Heart right ventricle (tissue), 16 donors: ENCODE measurements at regions not wholly inside any gene's neighbourhood (a gene's known extent, or its start where the extent isn't known, plus 50 kb on each side); places are given as distances from the start of the nearest gene placed in this dataset.

Experiments
- ATAC-seq, 8 donors: fragments of 200-7000 bp; cut with Tn5 transposase; one replicate each; pipeline ENCODE4 v1.9.1; 2020; ENCODE audit warnings: mild to moderate bottlenecking in 8 of 8, moderate library complexity in 8 of 8, moderate number of reproducible peaks in 1 of 8
- DNase-seq, 2 donors: peaks; one replicate each; pipeline ENCODE4 v3.0.0-alpha.2; 2020
- H3K27ac ChIP-seq, 10 donors: fragments of 200-600 bp; sonication (generic) in 2 of 10; one replicate each; pipeline versions ENCODE4 v1.5.0 to v1.8.0; 2020 to 2022; ENCODE audit warnings: mild to moderate bottlenecking in 3 of 10
- H3K27me3 ChIP-seq, 7 donors: fragments of 200-600 bp; one replicate each; pipeline ENCODE4 v1.8.0; 2021 to 2022; ENCODE audit warnings: mild to moderate bottlenecking in 2 of 7
- H3K36me3 ChIP-seq, 9 donors: fragments of 200-600 bp; sonication (generic) in 1 of 9; one replicate each; pipeline versions ENCODE4 v1.5.0 to v1.8.0; 2020 to 2022; ENCODE audit warnings: mild to moderate bottlenecking in 2 of 9
- H3K4me1 ChIP-seq, 9 donors: fragments of 200-600 bp; sonication (generic) in 1 of 9; one replicate each; pipeline versions ENCODE4 v1.5.0 to v1.8.0; 2020 to 2022; ENCODE audit warnings: mild to moderate bottlenecking in 4 of 9
- H3K4me3 ChIP-seq, 10 donors: fragments of 200-600 bp; sonication (generic) in 2 of 10; one replicate each; pipeline versions ENCODE4 v1.5.0 to v1.8.0; 2020 to 2022; ENCODE audit warnings: mild to moderate bottlenecking in 7 of 10, moderate library complexity in 2 of 10
- H3K9me3 ChIP-seq, 11 donors: fragments of 200-600 bp in 10 of 11; sonication (generic) in 2 of 11; one replicate each; pipeline versions ENCODE4 v1.5.0 to v1.8.0; 2013 to 2022; ENCODE audit warnings: mild to moderate bottlenecking in 2 of 11, control low read depth in 1 of 11, moderate library complexity in 1 of 11
- CTCF ChIP-seq, 9 donors: fragments of 200-600 bp; sonication (generic) in 2 of 9; IDR thresholded peaks; one replicate each; pipeline versions ENCODE4 v1.5.0 to v1.8.0; 2021 to 2022; ENCODE audit warnings: antibody characterized with exemption in 9 of 9, mild to moderate bottlenecking in 5 of 9, moderate library complexity in 1 of 9
- WGBS, 2 donors: extraction: QIAGEN DNeasy Blood & Tissue Kit; methylation state at CpG; one replicate each; pipeline ENCODE4 v1.1.7; 2013; ENCODE audit warnings: inconsistent platforms in 1 of 2; 5-methylcytosine and 5-hydroxymethylcytosine counted together
- intact Hi-C, 10 donors: fragments of 100-400 bp; cut with DNase I; formaldehyde crosslinking; loops; one replicate each; pipeline versions ENCODE4 v1.11.1 to v1.14.2; 2022
- donor health status: Arrhythmogenic right ventricular cardiomyopathy.
- donor health status: ischemic (EF 13 %, LVEDD 7.1; RV severe dilation, severe dysfunction).
- donor health status: healthy with polysubstance abuse.
- donor health status: DM: no; HTN: yes; CAD: no.
- donor health status: DM: no; HTN: no; CAD: no.
- donor health status: ischemic (EF 25% LVEDD 6.9; RV normal size, moderate dysfunction).
- donor health status: ischemic (EF 25% LVEDD 5.7; RV mildly dilated, moderate dysfunction).
- donor health status: healthy.
- donor health status: DM: yes; HTN: yes; CAD: no.
- donor health status: Ischemic cardiomyopathy.
- donor health status: ischemic (EF 35%, LVEDD 5.7; RV mildly dilated, moderate dysfunction).
- donor health status: nonischemic (EF 11% LVEDD 7.7; RV severe dilation, severe dysfunction).
- donor health status: DM: yes; HTN: yes; CAD: no.
- donor health status: PGD.
- donor health status: ischemic (EF 29% LVEDD 5.4; RV normal size, mild dysfunction).
- donor health status: nonischemic (EF 23%, LVEDD 6.1; RV moderate dilation, normal function).

DNA sequence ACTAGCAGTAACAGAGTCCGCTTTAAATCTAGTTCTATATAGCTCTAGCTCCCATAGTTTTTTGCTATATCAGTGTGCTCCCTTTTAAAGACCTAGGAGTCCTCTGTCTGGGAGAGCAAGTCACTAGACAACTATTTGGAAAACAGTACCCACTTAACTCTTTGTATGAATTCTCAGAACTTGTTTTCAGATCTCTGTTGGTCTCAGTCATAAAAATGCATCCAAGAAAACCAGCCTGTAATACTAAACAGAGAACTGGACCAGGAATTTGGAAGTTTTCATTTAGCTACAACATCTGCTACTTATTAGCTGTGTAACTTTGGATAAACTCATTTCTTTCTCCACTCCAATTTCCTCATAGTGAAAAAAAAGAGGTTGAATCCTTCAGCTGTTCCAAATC is 56.9 kb upstream of the C3orf49 start:
- Histone ChIP-seq H3K9me3 (no peaks in the 10 kb centered on the region), H3K27me3 (peaks cover 0 to 2% (median 0%) of the 10 kb centered on the region in 7 donors), H3K4me3 (no peak overlapping the region), H3K27ac (no peak overlapping the region), H3K36me3 (no peaks in the 10 kb centered on the region), H3K4me1 (no peaks in the 10 kb centered on the region)
- peak in 1 of 8 donors; percentile 58 for ATAC-seq
- no peak for TF ChIP-seq CTCF (IDR thresholded peaks at IDR 0.05)
- 85 to 89% methylated on average over 1 of the region's 1 CpG for WGBS, 2 donors
- intact Hi-C loops, result no loop called here
- no peak for DNase-seq

DNA sequence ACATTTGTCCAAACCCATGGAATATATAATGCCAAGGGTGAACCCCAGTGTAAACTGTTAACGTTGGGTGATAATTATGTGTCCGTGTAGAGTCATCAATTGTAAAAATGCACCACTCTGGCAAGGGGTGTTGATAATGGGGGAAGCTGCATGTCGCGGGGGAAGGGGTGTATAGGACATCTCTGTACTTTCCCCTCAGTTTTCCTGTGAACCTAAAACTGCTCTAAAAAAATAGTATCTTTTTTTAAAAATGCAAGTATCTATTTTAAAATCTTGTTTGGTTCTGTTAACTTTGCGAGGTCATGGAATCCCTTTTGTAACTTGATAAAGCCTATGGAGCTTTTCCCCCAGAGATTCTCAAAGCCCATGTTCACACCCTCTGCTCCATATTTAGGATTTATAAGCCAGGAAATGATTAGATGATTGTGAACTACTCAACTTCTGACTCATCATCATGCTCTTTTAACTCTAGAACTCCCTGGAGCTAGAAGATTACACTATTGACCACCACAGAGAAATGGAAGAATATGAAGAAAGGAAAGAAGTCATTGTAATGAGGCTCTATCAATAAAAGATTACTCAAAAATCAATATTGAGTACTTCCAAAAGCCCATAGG is 56.1 kb upstream of the C3orf49 start:
- no peaks in the 10 kb centered on the region for H3K4me1 ChIP-seq
- H3K9me3 ChIP-seq, result no peaks in the 10 kb centered on the region
- H3K27ac ChIP-seq, result no peak overlapping the region
- peaks cover 0 to 4% (median 0%) of the 10 kb centered on the region in 7 donors for H3K27me3 ChIP-seq
- intact Hi-C loops, result no loop called here
- no peak overlapping the region for H3K4me3 ChIP-seq
- H3K36me3 ChIP-seq, result no peaks in the 10 kb centered on the region
- DNase-seq (no peak), ATAC-seq (no peak)
- WGBS, 2 donors, result 39 to 51% methylated on average over 5 of the region's 5 CpGs
- no peak for TF ChIP-seq CTCF (IDR thresholded peaks at IDR 0.05)

DNA sequence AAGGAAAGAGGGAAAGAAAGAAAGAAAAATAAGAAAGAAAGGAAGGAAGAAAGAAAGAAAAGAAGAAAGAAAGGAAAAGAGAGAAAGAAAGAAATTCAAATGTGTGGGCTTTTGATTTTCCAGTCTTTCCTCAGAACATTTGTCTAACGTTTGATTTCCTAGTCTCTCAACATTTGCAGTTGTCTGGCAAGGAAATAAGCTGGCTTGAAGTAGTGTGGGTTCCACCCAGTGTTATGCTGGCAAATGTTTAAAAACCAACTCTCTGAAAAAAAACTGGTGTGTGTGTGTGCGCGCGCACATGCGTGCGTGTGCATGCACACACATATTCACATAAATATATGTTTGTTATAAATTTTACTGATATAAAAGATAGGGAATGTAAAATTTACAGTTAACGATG is 54.6 kb upstream of the C3orf49 start:
- WGBS, 2 donors, result 84 to 90% methylated on average over 7 of the region's 7 CpGs
- intact Hi-C loops, result no loop called here
- H3K27me3 ChIP-seq, result peaks cover 0 to 4% (median 0%) of the 10 kb centered on the region in 7 donors
- TF ChIP-seq CTCF (IDR thresholded peaks at IDR 0.05), result no peak
- H3K4me3 ChIP-seq, result no peak overlapping the region
- no peak overlapping the region for H3K27ac ChIP-seq
- no peaks in the 10 kb centered on the region for H3K36me3 ChIP-seq
- DNase-seq (no peak), ATAC-seq (no peak)
- H3K4me1 ChIP-seq, result no peaks in the 10 kb centered on the region
- H3K9me3 ChIP-seq, result no peaks in the 10 kb centered on the region

DNA sequence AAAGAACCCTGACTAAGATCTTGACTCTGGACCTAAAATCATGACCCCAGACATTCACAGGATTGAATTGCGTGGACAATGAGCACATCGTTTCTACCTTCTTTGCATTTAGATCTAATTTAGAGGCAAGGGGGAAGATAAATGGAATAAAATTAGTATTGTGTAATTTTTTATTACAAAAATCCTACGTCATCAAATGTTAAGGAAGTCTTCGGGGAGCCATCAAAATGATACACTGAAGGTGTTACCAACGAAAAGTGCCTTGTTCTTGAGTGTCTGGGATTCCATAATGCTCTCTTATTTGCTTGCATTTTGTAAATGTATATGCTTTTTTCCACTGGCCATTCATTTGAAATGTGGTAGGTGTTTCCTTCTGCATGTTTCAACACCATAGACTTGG is 52.8 kb upstream of the C3orf49 start:
- H3K27me3 ChIP-seq, result peaks cover 0 to 4% (median 0%) of the 10 kb centered on the region in 7 donors
- no peak for TF ChIP-seq CTCF (IDR thresholded peaks at IDR 0.05)
- whole genome bisulfite sequencing, 2 donors, result 85 to 91% methylated on average over 5 of the region's 5 CpGs
- intact Hi-C loops, result no loop called here
- ATAC-seq (no peak), DNase-seq (no peak)
- no peaks in the 10 kb centered on the region for H3K4me1 ChIP-seq
- no peaks in the 10 kb centered on the region for H3K36me3 ChIP-seq
- H3K4me3 ChIP-seq, result no peak overlapping the region
- no peak overlapping the region for H3K27ac ChIP-seq
- H3K9me3 ChIP-seq, result no peaks in the 10 kb centered on the region
